Activated CD4-positive, alpha-beta T cell treated with anti-CD3 and anti-CD28 coated beads, Interleukin-2, amount 10 ng/mL, durations not matched to agents 7 days and 5 days (primary cell): ENCODE measurements at regions not wholly inside any gene's neighbourhood (a gene's known extent, or its start where the extent isn't known, plus 50 kb on each side); places are given as distances from the start of the nearest gene placed in this dataset.

ENCODE experiments used
- CTCF ChIA-PET: fragments of 350-600 bp; sonication (Branson Sonifier 250); formaldehyde crosslinking; loops from one replicate; lab custom pipeline; 2021; ENCODE audit warnings: antibody characterized with exemption; lab: Charles Lee
- POLR2A ChIA-PET: fragments of 350-600 bp; sonication (Branson Sonifier 250); formaldehyde crosslinking; loops from one replicate; lab custom pipeline; 2021; ENCODE audit warnings: antibody characterized with exemption; lab: Charles Lee
- DNase-seq: peaks from one replicate; pipeline ENCODE4 v3.0.0-alpha.2; 2020
- H3K27ac Mint-ChIP-seq: one replicate; pipeline ENCODE4 v1.8.0; 2021; ENCODE audit warnings: mild to moderate bottlenecking, moderate library complexity, mixed read lengths
- H3K27me3 Mint-ChIP-seq: one replicate; pipeline ENCODE4 v1.8.0; 2021; ENCODE audit warnings: mixed read lengths
- H3K36me3 Mint-ChIP-seq: one replicate; pipeline ENCODE4 v1.8.0; 2021; ENCODE audit warnings: low read depth, mixed read lengths
- H3K4me1 Mint-ChIP-seq: one replicate; pipeline ENCODE4 v1.8.0; 2021; ENCODE audit warnings: mixed read lengths
- H3K4me3 Mint-ChIP-seq: one replicate; pipeline ENCODE4 v1.8.0; 2021; ENCODE audit warnings: mild to moderate bottlenecking, moderate library complexity, mixed read lengths
- H3K9me3 Mint-ChIP-seq: one replicate; pipeline ENCODE4 v1.8.0; 2021; ENCODE audit warnings: mixed read lengths

GRCh38 chr4:132956962-132957361, 192.1 kb upstream of the PCDH10 start:
- DNase-seq: no peak
- ChIA-PET POLR2A (no interaction called here), CTCF (no interaction called here)
- Mint-ChIP-seq H3K36me3 (no peaks in the 10 kb centered on the region), H3K4me3 (no peak overlapping the region), H3K4me1 (no peaks in the 10 kb centered on the region), H3K9me3 (no peaks in the 10 kb centered on the region), H3K27me3 (no peaks in the 10 kb centered on the region), H3K27ac (no peak overlapping the region)

GRCh38 chr4:132958457-132959263, 190.4 kb upstream of the PCDH10 start:
- Mint-ChIP-seq H3K4me3 (no peak overlapping the region), H3K4me1 (no peaks in the 10 kb centered on the region), H3K27me3 (no peaks in the 10 kb centered on the region), H3K27ac (no peak overlapping the region), H3K9me3 (no peaks in the 10 kb centered on the region), H3K36me3 (no peaks in the 10 kb centered on the region)
- DNase-seq: no peak
- POLR2A ChIA-PET: no interaction called here
- CTCF ChIA-PET: no interaction called here

DNA sequence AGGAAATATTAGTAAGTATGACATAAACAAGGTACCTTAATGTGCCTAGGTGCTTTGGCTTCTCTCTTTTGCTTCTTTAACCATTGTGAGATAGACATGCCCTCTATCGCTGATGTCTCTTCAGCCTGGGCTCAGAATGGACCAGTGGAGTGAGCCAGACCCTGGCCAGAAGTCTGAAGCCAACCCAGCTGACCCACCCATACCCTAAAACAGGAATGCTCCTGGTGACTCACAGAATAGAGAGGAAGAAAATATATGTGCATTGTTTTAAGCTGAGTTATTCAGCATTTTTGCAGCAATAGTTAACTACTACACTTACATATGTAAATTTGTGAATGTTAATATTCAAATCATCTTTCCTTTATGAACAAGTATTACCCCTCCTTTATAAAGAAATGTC, 167.5 kb upstream of the PCDH10 start:
- H3K4me1 Mint-ChIP-seq: no peaks in the 10 kb centered on the region
- CTCF ChIA-PET: no interaction called here
- no peaks in the 10 kb centered on the region for H3K9me3 Mint-ChIP-seq
- H3K27me3 Mint-ChIP-seq: no peaks in the 10 kb centered on the region
- no peaks in the 10 kb centered on the region for H3K36me3 Mint-ChIP-seq
- no peak for DNase-seq
- peak overlapping the region; percentile 54 for H3K27ac Mint-ChIP-seq
- no peak overlapping the region for H3K4me3 Mint-ChIP-seq
- POLR2A ChIA-PET: no interaction called here

DNA sequence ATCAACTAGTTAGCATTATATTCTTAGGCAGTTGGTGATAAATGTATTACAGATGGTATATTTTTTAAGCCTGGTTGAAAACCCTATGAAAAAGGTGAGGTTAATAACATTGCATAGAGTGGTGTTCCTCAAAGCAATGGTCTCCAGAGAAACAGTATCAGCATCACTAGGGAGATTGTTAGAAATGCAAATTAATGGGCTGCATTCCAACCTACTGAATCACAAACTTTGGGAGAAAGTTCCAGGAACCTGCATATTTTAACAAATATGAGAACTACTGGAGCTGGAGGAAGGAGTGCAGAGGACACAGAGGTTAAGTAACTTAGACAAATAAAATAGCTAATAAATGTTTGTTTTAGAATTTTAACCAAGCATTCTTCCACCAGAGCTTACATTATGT, 166.9 kb upstream of the PCDH10 start:
- Mint-ChIP-seq H3K27ac (no peak overlapping the region), H3K27me3 (no peaks in the 10 kb centered on the region), H3K36me3 (no peaks in the 10 kb centered on the region), H3K9me3 (no peaks in the 10 kb centered on the region), H3K4me1 (no peaks in the 10 kb centered on the region), H3K4me3 (no peak overlapping the region)
- ChIA-PET POLR2A (no interaction called here), CTCF (no interaction called here)
- no peak for DNase-seq

DNA sequence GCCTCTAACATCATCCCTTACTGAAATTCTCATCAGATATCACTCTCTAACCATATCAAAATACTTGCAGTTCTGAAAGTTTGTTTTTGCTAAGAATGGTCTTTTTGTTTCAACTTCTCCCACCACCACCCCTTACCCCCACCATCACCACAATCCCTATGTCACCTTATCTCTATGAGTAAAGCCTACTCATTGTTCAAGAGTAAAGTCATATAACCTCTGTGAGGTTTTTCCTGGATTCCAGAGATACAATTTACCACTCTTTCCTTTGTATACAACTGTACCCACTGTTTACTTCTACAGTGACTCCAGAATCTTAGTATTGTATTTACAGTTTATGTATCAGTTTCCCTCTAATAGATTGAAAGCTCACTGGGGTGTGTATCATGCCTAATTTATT, 158.0 kb upstream of the PCDH10 start:
- Mint-ChIP-seq H3K4me1 (no peaks in the 10 kb centered on the region), H3K9me3 (no peaks in the 10 kb centered on the region), H3K36me3 (no peaks in the 10 kb centered on the region), H3K4me3 (no peak overlapping the region), H3K27me3 (no peaks in the 10 kb centered on the region), H3K27ac (no peak overlapping the region)
- ChIA-PET CTCF (no interaction called here), POLR2A (no interaction called here)
- no peak for DNase-seq

DNA sequence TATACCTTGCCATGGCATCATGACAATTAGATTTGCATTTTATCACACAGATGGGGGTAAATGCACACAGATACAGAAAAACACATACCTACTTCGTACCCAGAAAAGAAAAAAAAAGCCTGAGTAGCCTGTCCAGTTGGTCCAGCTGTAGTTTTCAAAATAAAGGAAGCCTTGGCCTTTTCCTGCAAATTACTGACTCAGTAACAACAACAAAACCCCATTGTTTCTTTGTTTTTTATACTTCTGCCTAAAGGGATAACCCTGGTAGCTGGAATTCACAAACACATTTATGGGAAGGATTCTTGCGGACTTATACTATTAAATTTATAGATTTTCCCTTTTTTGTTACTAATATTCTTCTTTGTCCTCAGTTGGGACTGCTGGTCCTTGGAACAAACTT, 156.4 kb upstream of the PCDH10 start:
- Mint-ChIP-seq H3K4me1 (no peaks in the 10 kb centered on the region), H3K36me3 (no peaks in the 10 kb centered on the region)
- POLR2A ChIA-PET: no interaction called here

DNA sequence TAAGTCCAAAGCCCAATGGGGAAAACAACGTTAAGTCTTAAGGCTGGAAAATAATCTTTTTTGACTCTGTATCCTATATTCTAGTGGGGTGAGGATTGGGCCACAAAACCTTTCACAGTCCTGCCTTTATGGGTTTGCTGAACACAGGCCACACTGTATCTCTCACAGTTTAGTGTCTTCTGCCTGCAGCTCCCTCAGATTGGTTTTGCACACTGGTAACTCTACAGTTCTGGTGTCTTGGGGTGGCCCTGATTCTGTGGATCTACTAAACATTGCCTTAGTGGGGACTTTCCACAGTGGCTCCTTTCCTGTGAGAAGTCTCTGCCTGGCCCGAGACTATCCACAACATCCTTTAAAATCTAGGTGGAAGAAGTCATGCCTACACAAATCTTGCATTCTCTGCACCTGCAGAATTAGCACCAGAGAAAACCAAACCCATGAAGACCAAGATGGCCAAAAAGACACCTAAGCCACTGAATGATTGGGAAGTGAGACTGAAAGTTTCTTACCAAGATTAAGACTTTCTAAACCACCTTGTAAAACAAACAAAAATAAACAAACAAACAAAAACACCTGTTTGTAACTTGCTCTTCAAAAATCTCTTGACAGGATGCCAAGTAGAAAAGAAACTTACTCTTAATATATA, 150.4 kb upstream of the PCDH10 start:
- H3K36me3 Mint-ChIP-seq: no peaks in the 10 kb centered on the region
- no peak for DNase-seq
- no peak overlapping the region for H3K4me3 Mint-ChIP-seq
- H3K27me3 Mint-ChIP-seq: no peaks in the 10 kb centered on the region
- CTCF ChIA-PET: no interaction called here
- H3K4me1 Mint-ChIP-seq: no peaks in the 10 kb centered on the region
- POLR2A ChIA-PET: no interaction called here
- H3K27ac Mint-ChIP-seq: no peak overlapping the region
- H3K9me3 Mint-ChIP-seq: no peaks in the 10 kb centered on the region

More for the DNA sequence above, 156.4 kb upstream of the PCDH10 start:
- Mint-ChIP-seq H3K9me3 (no peaks in the 10 kb centered on the region), H3K27me3 (no peaks in the 10 kb centered on the region), H3K27ac (no peak overlapping the region), H3K4me3 (no peak overlapping the region)
- DNase-seq: no peak
- CTCF ChIA-PET: no interaction called here

GRCh38 chr4:133000012-133000411, 149.1 kb upstream of the PCDH10 start:
- ChIA-PET CTCF (no interaction called here), POLR2A (no interaction called here)
- no peak for DNase-seq
- H3K36me3 Mint-ChIP-seq: no peaks in the 10 kb centered on the region
- H3K9me3 Mint-ChIP-seq: no peaks in the 10 kb centered on the region
- H3K27me3 Mint-ChIP-seq: no peaks in the 10 kb centered on the region
- H3K4me1 Mint-ChIP-seq: no peaks in the 10 kb centered on the region
- H3K27ac Mint-ChIP-seq: no peak overlapping the region
- no peak overlapping the region for H3K4me3 Mint-ChIP-seq

GRCh38 chr4:133003169-133003568, 145.9 kb upstream of the PCDH10 start:
- Mint-ChIP-seq H3K4me1 (no peaks in the 10 kb centered on the region), H3K27me3 (no peaks in the 10 kb centered on the region), H3K27ac (no peak overlapping the region), H3K4me3 (no peak overlapping the region), H3K9me3 (no peaks in the 10 kb centered on the region), H3K36me3 (no peaks in the 10 kb centered on the region)
- CTCF ChIA-PET: interaction anchor here (0.7 kb wide), 1 partner anchor 80 kb away, joined by 4 read pairs; no protein-coding TSS in a partner anchor
- no peak for DNase-seq
- POLR2A ChIA-PET: no interaction called here

- no peak for DNase-seq
- CTCF ChIA-PET: no interaction called here
- H3K4me1 Mint-ChIP-seq: no peaks in the 10 kb centered on the region
- H3K4me3 Mint-ChIP-seq: no peak overlapping the region
- no peak overlapping the region for H3K27ac Mint-ChIP-seq
- no peaks in the 10 kb centered on the region for H3K36me3 Mint-ChIP-seq
- POLR2A ChIA-PET: no interaction called here
- peaks cover 2% of the 10 kb centered on the region for H3K9me3 Mint-ChIP-seq
- no peaks in the 10 kb centered on the region for H3K27me3 Mint-ChIP-seq
Observed at GRCh38 chr4:133014473-133015135, 134.5 kb upstream of the PCDH10 start.

GRCh38 chr4:133045288-133045687, 103.8 kb upstream of the PCDH10 start:
- Mint-ChIP-seq H3K4me1 (no peaks in the 10 kb centered on the region), H3K27me3 (no peaks in the 10 kb centered on the region), H3K9me3 (no peaks in the 10 kb centered on the region), H3K36me3 (no peaks in the 10 kb centered on the region), H3K4me3 (no peak overlapping the region), H3K27ac (no peak overlapping the region)
- DNase-seq: no peak
- CTCF ChIA-PET: no interaction called here
- POLR2A ChIA-PET: no interaction called here

GRCh38 chr4:133046156-133046555, 102.9 kb upstream of the PCDH10 start:
- Mint-ChIP-seq H3K36me3 (no peaks in the 10 kb centered on the region), H3K27me3 (no peaks in the 10 kb centered on the region), H3K27ac (no peak overlapping the region), H3K9me3 (no peaks in the 10 kb centered on the region), H3K4me1 (no peaks in the 10 kb centered on the region), H3K4me3 (no peak overlapping the region)
- ChIA-PET POLR2A (no interaction called here), CTCF (no interaction called here)
- DNase-seq: no peak

DNA sequence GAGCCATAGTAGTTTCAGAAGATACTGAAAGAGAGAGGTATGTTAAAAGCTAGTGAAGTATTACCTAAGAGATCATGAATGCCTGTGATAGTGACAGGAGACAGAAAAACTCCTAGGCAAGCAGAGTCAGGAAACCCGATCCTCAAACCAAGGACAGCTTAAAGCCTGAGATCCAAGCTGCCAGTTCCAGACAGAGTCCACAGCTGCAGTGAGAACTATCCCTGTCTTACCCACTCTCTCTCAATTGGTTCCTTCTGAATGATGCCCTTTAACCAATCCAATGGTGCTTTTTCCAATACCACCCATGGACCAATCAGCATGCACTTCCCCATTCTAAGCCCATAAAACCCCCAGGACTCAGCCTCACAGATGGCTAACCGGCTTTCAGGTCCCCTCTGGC, 90.4 kb upstream of the PCDH10 start:
- no peak for DNase-seq
- H3K27me3 Mint-ChIP-seq: no peaks in the 10 kb centered on the region
- H3K36me3 Mint-ChIP-seq: no peaks in the 10 kb centered on the region
- H3K27ac Mint-ChIP-seq: no peak overlapping the region
- POLR2A ChIA-PET: no interaction called here
- no peak overlapping the region for H3K4me3 Mint-ChIP-seq
- H3K9me3 Mint-ChIP-seq: no peaks in the 10 kb centered on the region
- CTCF ChIA-PET: no interaction called here
- H3K4me1 Mint-ChIP-seq: no peaks in the 10 kb centered on the region
